ENCODE measurements at regions not wholly inside any gene's neighbourhood (a gene's known extent, or its start where the extent isn't known, plus 50 kb on each side); places are given as distances from the start of the nearest gene placed in this dataset.

DNA sequence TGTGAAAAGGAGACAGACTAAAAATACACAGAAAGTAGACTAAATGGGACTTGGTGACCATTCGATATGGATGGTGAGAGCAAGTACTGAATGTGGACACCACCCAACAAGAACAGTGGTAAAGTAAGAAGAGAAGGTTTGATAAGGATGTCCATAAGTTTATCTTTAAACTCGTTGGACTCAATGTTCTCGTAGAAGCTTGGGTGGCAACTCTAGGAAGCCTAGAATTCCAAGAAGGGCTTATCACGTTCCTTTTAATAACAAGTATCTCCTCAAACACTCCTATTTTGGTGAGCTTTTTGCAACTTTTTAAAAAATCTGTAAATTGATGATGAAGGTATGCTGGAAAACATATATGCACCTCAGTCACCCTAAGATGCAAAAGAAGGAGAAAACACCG lies 108.6 kb upstream of the CDH6 start:
- Histone ChIP-seq H3K9me3 (no peaks in the 10 kb centered on the region), H3K27ac (no peak overlapping the region), H3K27me3 (no peaks in the 10 kb centered on the region), H3K4me3 (no peak overlapping the region), H3K4me1 (no peaks in the 10 kb centered on the region), H3K36me3 (no peaks in the 10 kb centered on the region)
- in situ Hi-C loops (cut with MboI; ENCODE audit: low pct_ligation_motif_present in 1 of 4, low pct_unique_long_range_greater_than_20kb in 1 of 4, low sequenced_read_pairs in 3 of 4): no loop called here
- DNase-seq: no peak
- intact Hi-C loops (cut with DNase I; ENCODE audit: low total_unique reads): no loop called here
- 84 to 89% methylated on average over 5 of the region's 5 CpGs for WGBS, 2 donors (ENCODE audit: low coverage in 1 of 2)
- TF ChIP-seq EP300 (IDR thresholded peaks at IDR 0.05; ENCODE audit: low read depth) (no peak), POLR2A (IDR thresholded peaks at IDR 0.05) (no peak), POLR2AphosphoS5 (IDR thresholded peaks at IDR 0.05) (no peak)
- TF ChIP-seq, protein P1, sequence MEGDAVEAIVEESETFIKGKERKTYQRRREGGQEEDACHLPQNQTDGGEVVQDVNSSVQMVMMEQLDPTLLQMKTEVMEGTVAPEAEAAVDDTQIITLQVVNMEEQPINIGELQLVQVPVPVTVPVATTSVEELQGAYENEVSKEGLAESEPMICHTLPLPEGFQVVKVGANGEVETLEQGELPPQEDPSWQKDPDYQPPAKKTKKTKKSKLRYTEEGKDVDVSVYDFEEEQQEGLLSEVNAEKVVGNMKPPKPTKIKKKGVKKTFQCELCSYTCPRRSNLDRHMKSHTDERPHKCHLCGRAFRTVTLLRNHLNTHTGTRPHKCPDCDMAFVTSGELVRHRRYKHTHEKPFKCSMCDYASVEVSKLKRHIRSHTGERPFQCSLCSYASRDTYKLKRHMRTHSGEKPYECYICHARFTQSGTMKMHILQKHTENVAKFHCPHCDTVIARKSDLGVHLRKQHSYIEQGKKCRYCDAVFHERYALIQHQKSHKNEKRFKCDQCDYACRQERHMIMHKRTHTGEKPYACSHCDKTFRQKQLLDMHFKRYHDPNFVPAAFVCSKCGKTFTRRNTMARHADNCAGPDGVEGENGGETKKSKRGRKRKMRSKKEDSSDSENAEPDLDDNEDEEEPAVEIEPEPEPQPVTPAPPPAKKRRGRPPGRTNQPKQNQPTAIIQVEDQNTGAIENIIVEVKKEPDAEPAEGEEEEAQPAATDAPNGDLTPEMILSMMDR (IDR thresholded peaks at IDR 0.05): no peak

DNA sequence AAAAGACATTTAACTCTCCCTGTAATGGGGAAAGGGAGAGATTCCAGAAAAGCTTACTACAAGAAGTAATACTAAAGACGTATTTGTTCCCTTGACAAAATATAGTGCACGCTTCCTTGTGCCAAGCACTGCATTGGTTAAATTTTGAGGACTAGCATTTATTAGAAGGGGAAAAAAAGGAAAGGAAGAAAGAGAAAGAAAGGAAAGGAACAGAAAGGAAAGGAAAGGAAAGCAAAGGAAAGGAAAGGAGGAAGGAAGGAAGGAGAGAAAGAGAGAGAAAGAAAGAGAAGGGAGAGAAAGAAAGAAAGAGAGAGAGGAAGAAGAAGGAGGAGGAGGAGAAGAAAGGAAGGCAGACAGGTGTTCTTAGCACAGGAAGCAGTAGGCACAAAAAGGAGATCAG lies 110.1 kb upstream of the CDH6 start:
- Histone ChIP-seq H3K27me3 (no peaks in the 10 kb centered on the region), H3K4me3 (no peak overlapping the region), H3K36me3 (no peaks in the 10 kb centered on the region), H3K9me3 (no peaks in the 10 kb centered on the region), H3K27ac (no peak overlapping the region), H3K4me1 (no peaks in the 10 kb centered on the region)
- intact Hi-C loops (cut with DNase I; ENCODE audit: low total_unique reads): no loop called here
- no peak for TF ChIP-seq POLR2A (IDR thresholded peaks at IDR 0.05)
- no peak for TF ChIP-seq POLR2AphosphoS5 (IDR thresholded peaks at IDR 0.05)
- no peak for TF ChIP-seq EP300 (IDR thresholded peaks at IDR 0.05; ENCODE audit: low read depth)
- TF ChIP-seq, protein P1 (IDR thresholded peaks at IDR 0.05): no peak
- in situ Hi-C loops (cut with MboI; ENCODE audit: low pct_ligation_motif_present in 1 of 4, low pct_unique_long_range_greater_than_20kb in 1 of 4, low sequenced_read_pairs in 3 of 4): no loop called here
- DNase-seq: no peak
- whole genome bisulfite sequencing, 2 donors (ENCODE audit: low coverage in 1 of 2): 79 to 92% methylated on average over 2 of the region's 2 CpGs

DNA sequence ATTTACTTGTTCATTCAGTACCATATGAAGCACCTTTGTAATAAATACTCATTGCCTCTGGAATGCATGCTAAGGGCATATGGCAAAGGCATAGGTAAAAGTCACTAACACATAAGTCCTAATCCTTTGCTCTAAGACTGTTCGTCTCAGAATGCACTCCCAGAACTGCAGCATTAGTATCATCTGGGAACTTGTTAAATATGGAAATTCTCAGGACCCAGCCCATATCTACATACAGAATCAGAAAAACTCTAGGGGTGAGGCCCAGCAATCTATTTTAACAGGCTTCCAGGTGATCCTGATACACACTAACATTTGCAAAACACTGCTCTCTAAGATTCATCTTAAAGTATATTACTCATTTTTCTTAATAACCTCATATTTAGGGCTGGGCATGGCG lies 113.8 kb upstream of the CDH6 start:
- TF ChIP-seq, protein P1 (IDR thresholded peaks at IDR 0.05): no peak
- no peak for TF ChIP-seq POLR2A (IDR thresholded peaks at IDR 0.05)
- no peak for TF ChIP-seq POLR2AphosphoS5 (IDR thresholded peaks at IDR 0.05)
- no peak for TF ChIP-seq EP300 (IDR thresholded peaks at IDR 0.05; ENCODE audit: low read depth)
- in situ Hi-C loops (cut with MboI; ENCODE audit: low pct_ligation_motif_present in 1 of 4, low pct_unique_long_range_greater_than_20kb in 1 of 4, low sequenced_read_pairs in 3 of 4): no loop called here
- no peaks in the 10 kb centered on the region for H3K4me1 ChIP-seq
- no peak overlapping the region for H3K27ac ChIP-seq
- H3K4me3 ChIP-seq: no peak overlapping the region
- no peaks in the 10 kb centered on the region for H3K36me3 ChIP-seq
- intact Hi-C loops (cut with DNase I; ENCODE audit: low total_unique reads): no loop called here
- WGBS, 2 donors (ENCODE audit: low coverage in 1 of 2): 85 to 100% methylated on average over 2 of the region's 2 CpGs
- no peaks in the 10 kb centered on the region for H3K27me3 ChIP-seq
- no peaks in the 10 kb centered on the region for H3K9me3 ChIP-seq
- DNase-seq: no peak

DNA sequence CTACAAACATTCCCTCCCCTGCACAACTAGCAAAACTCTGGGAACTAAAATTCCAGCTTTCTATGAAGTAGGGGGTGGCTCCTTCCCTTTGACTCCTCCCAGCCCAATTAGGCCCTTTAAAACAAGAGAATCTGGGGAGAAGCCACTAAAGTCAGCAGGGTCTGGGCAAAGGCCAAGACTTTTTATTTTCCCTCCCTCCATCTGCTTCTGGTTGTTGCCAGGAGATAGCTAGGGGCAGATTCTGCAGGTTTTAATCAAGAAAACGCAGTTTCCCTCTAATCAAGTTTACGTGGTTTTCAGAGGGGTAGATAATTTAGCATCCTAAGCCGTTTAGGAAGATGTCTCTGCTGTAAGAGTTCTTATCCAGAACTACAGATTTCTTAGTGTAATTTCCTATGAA lies 114.5 kb upstream of the CDH6 start:
- TF ChIP-seq, protein P1 (IDR thresholded peaks at IDR 0.05): no peak
- TF ChIP-seq EP300 (IDR thresholded peaks at IDR 0.05; ENCODE audit: low read depth) (no peak), POLR2A (IDR thresholded peaks at IDR 0.05) (no peak), POLR2AphosphoS5 (IDR thresholded peaks at IDR 0.05) (no peak)

More for the DNA sequence above, 114.5 kb upstream of the CDH6 start:
- no peaks in the 10 kb centered on the region for H3K4me1 ChIP-seq
- H3K36me3 ChIP-seq: no peaks in the 10 kb centered on the region
- no peak overlapping the region for H3K27ac ChIP-seq
- 68 to 73% methylated on average over 3 of the region's 3 CpGs for WGBS, 2 donors (ENCODE audit: low coverage in 1 of 2)
- intact Hi-C loops (cut with DNase I; ENCODE audit: low total_unique reads): no loop called here
- no peaks in the 10 kb centered on the region for H3K9me3 ChIP-seq
- DNase-seq: no peak
- in situ Hi-C loops (cut with MboI; ENCODE audit: low pct_ligation_motif_present in 1 of 4, low pct_unique_long_range_greater_than_20kb in 1 of 4, low sequenced_read_pairs in 3 of 4): no loop called here
- no peak overlapping the region for H3K4me3 ChIP-seq
- no peaks in the 10 kb centered on the region for H3K27me3 ChIP-seq
